HL-60/S4 treated with retinoic acid at 250 ng/mL for 4 days and 3 days (cell line): ENCODE measurements at regions not wholly inside any gene's neighbourhood (a gene's known extent, or its start where the extent isn't known, plus 50 kb on each side); places are given as distances from the start of the nearest gene placed in this dataset.
"Not testable (repeated sequence)": the region's sequence is repeated elsewhere in the genome, so short reads cannot be mapped to it uniquely, and the experiment has no call there.

ENCODE experiments used
- in situ Hi-C: fragments of 300-500 bp; cut with MboI; formaldehyde crosslinking; loops from 2 replicates; pipeline ENCODE4 v1.7.0; 2022; ENCODE audit warnings: low sequenced_read_pairs

GRCh38 chr4:86472377-86473019 lies 112.6 kb upstream of the MAPK10 start:
- in situ Hi-C loops: no loop called here

- in situ Hi-C loops: not testable (repeated sequence)
These were observed 116.0 kb upstream of the PTPN13 start for GRCh38 chr4:86478151-86478550.

- in situ Hi-C loops: no loop called here
These were observed 112.7 kb upstream of the PTPN13 start for GRCh38 chr4:86481440-86481839.

- in situ Hi-C loops: no loop called here
These were observed 111.6 kb upstream of the PTPN13 start for GRCh38 chr4:86482306-86483172.

- in situ Hi-C loops: no loop called here
These were observed 111.0 kb upstream of the PTPN13 start for GRCh38 chr4:86483173-86483490.

GRCh38 chr4:86483773-86484172 lies 110.3 kb upstream of the PTPN13 start:
- in situ Hi-C loops: no loop called here

GRCh38 chr4:86484241-86484640 lies 109.9 kb upstream of the PTPN13 start:
- in situ Hi-C loops: no loop called here

GRCh38 chr4:86487738-86488348 lies 106.3 kb upstream of the PTPN13 start:
- in situ Hi-C loops: no loop called here

- in situ Hi-C loops: no loop called here
These were observed 100.7 kb upstream of the PTPN13 start for GRCh38 chr4:86493460-86493859.

- in situ Hi-C loops: no loop called here
These were observed 97.7 kb upstream of the PTPN13 start for GRCh38 chr4:86496094-86497080.

- in situ Hi-C loops: no loop called here
These were observed 97.0 kb upstream of the PTPN13 start for GRCh38 chr4:86497131-86497530.

- in situ Hi-C loops: no loop called here
These were observed 95.9 kb upstream of the PTPN13 start for GRCh38 chr4:86497980-86498862.

GRCh38 chr4:86498863-86499166 lies 95.3 kb upstream of the PTPN13 start:
- in situ Hi-C loops: no loop called here

GRCh38 chr4:86500527-86500926 lies 93.6 kb upstream of the PTPN13 start:
- in situ Hi-C loops: loop anchor here (25.0 kb wide), 1 partner anchor 387 kb away; the partner anchor contains the start of gene C4orf36

- in situ Hi-C loops: loop anchor here (25.0 kb wide), 1 partner anchor 385 kb away; the partner anchor contains the start of gene C4orf36
These were observed 92.0 kb upstream of the PTPN13 start for GRCh38 chr4:86502081-86502480.

GRCh38 chr4:86506591-86506990 lies 87.5 kb upstream of the PTPN13 start:
- in situ Hi-C loops: loop anchor here (25.0 kb wide), 1 partner anchor 381 kb away; the partner anchor contains the start of gene C4orf36

- in situ Hi-C loops: loop anchor here (25.0 kb wide), 1 partner anchor 379 kb away; the partner anchor contains the start of gene C4orf36
These were observed 85.7 kb upstream of the PTPN13 start for GRCh38 chr4:86508436-86508835.

GRCh38 chr4:86511590-86511989 lies 82.5 kb upstream of the PTPN13 start:
- in situ Hi-C loops: loop anchor here (25.0 kb wide), 1 partner anchor 376 kb away; the partner anchor contains the start of gene C4orf36

GRCh38 chr4:86512631-86513030 lies 81.5 kb upstream of the PTPN13 start:
- in situ Hi-C loops: loop anchor here (25.0 kb wide), 1 partner anchor 375 kb away; the partner anchor contains the start of gene C4orf36
